ENCODE measurements at regions not wholly inside any gene's neighbourhood (a gene's known extent, or its start where the extent isn't known, plus 50 kb on each side); places are given as distances from the start of the nearest gene placed in this dataset.

GRCh38 chr11:15501566-15501965 lies 386.8 kb downstream of the INSC start:
- H3K27me3 ChIP-seq (replicated peaks; ENCODE audit: insufficient read depth) = no peaks in the 10 kb centered on the region
- H3K36me3 ChIP-seq = no peaks in the 10 kb centered on the region
- no peaks in the 10 kb centered on the region for H3K4me1 ChIP-seq (ENCODE audit: control insufficient read depth in 1 of 2, low read depth in 2 of 2)
- no peak overlapping the region for H3K27ac ChIP-seq
- TF ChIP-seq CTCF (IDR thresholded peaks at IDR 0.05) = no peak
- DNase-seq (ENCODE audit: low spot score) = no peak
- no peak overlapping the region for H3K4me3 ChIP-seq
- H3K9me3 ChIP-seq = no peaks in the 10 kb centered on the region
- no peak for ATAC-seq (ENCODE audit: insufficient number of reproducible peaks, low FRiP score, low read depth)

DNA sequence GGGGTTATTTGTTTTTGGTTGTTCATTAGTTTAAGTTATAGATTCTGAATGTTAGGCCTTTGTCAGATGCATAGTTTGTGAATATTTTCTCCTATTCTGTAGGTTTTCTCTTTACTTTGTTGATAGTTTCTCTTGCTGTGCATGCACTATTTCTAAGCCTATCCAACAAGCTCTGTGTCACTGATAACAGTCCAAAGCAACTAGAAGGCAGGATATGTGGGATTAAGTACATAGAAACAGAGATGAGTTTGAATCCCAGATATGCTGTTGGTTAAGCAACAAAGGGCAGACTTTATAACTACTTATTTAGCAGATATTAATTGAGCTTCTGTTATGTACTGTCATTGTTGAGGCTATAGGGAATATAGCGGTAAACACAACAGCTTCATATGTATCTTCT lies 390.4 kb downstream of the INSC start:
- Histone ChIP-seq H3K4me1 (ENCODE audit: control insufficient read depth in 1 of 2, low read depth in 2 of 2) (no peaks in the 10 kb centered on the region), H3K9me3 (no peaks in the 10 kb centered on the region), H3K4me3 (no peak overlapping the region), H3K27ac (no peak overlapping the region), H3K36me3 (no peaks in the 10 kb centered on the region), H3K27me3 (replicated peaks; ENCODE audit: insufficient read depth) (no peaks in the 10 kb centered on the region)
- DNase-seq (ENCODE audit: low spot score) (no peak), ATAC-seq (ENCODE audit: insufficient number of reproducible peaks, low FRiP score, low read depth) (no peak)
- TF ChIP-seq CTCF (IDR thresholded peaks at IDR 0.05) = no peak

- Histone ChIP-seq H3K4me1 (ENCODE audit: control insufficient read depth in 1 of 2, low read depth in 2 of 2) (no peaks in the 10 kb centered on the region), H3K4me3 (peak overlapping the region; percentile 34), H3K9me3 (no peaks in the 10 kb centered on the region), H3K27me3 (replicated peaks; ENCODE audit: insufficient read depth) (no peaks in the 10 kb centered on the region), H3K36me3 (no peaks in the 10 kb centered on the region), H3K27ac (no peak overlapping the region)
- ATAC-seq (ENCODE audit: insufficient number of reproducible peaks, low FRiP score, low read depth) = no peak
- TF ChIP-seq CTCF (IDR thresholded peaks at IDR 0.05) = no peak
- no peak for DNase-seq (ENCODE audit: low spot score)
Observed at GRCh38 chr11:15507592-15507991, 392.9 kb downstream of the INSC start.

DNA sequence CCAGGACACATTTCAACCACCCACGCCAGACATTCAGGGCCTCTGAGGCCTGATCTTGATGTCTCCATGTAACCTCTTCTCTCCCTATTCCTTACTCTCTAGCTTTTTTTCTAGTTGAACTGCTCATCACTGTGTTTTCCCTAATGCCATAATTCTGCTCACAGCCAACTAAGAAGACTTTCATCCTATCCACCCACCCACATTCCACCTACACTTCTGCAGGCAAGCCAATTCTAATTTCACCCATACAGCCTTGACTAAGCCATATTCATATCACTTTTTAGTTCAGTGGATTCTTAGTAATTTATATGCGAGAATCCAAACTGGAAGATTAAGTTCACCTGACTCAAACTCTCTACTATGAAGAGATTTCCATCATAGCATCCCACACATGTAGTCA lies 394.4 kb downstream of the INSC start:
- no peak for ATAC-seq (ENCODE audit: insufficient number of reproducible peaks, low FRiP score, low read depth)
- no peaks in the 10 kb centered on the region for H3K36me3 ChIP-seq
- no peak for DNase-seq (ENCODE audit: low spot score)
- H3K4me3 ChIP-seq = no peak overlapping the region
- H3K27ac ChIP-seq = no peak overlapping the region
- H3K27me3 ChIP-seq (replicated peaks; ENCODE audit: insufficient read depth) = no peaks in the 10 kb centered on the region
- H3K4me1 ChIP-seq (ENCODE audit: control insufficient read depth in 1 of 2, low read depth in 2 of 2) = no peaks in the 10 kb centered on the region
- no peak for TF ChIP-seq CTCF (IDR thresholded peaks at IDR 0.05)
- H3K9me3 ChIP-seq = no peaks in the 10 kb centered on the region

DNA sequence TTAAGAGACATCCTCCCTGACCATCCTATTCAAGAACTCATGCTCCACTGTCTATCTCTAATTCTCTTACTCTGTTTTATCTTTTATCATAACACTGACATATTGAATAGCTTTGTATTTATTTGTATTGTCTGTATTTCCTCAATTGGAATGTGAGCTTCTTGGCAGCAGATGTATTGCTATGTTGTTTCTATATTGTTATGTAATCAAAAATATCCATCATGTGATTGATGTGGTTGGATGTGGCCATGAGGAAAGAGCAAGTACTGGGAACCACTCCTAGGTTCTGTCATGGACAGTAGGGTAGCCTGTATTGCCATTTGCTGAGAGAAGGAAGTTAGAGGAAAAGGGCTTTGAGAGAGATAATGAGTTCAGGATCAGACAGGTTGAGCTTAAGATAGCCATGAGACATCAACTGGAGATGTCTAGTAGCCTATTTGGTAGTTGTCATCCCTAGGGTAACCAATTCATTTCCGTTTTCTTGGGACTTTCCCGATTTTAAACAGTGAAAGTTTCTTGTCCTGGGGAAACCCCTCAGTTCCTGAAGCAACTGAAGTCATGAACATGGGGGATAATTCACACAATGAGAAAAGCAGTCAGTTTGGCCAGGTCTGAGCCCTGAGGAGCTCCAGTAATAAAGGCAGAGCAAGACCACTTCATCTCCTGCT lies 404.5 kb downstream of the INSC start:
- Histone ChIP-seq H3K9me3 (no peaks in the 10 kb centered on the region), H3K4me3 (no peak overlapping the region), H3K4me1 (ENCODE audit: control insufficient read depth in 1 of 2, low read depth in 2 of 2) (no peaks in the 10 kb centered on the region), H3K27ac (no peak overlapping the region), H3K27me3 (replicated peaks; ENCODE audit: insufficient read depth) (no peaks in the 10 kb centered on the region), H3K36me3 (no peaks in the 10 kb centered on the region)
- ATAC-seq (ENCODE audit: insufficient number of reproducible peaks, low FRiP score, low read depth) (no peak), DNase-seq (ENCODE audit: low spot score) (no peak)
- no peak for TF ChIP-seq CTCF (IDR thresholded peaks at IDR 0.05)

Data from thoracic aorta (tissue), 2 donors.